ENCODE measurements at regions not wholly inside any gene's neighbourhood (a gene's known extent, or its start where the extent isn't known, plus 50 kb on each side); places are given as distances from the start of the nearest gene placed in this dataset.

DNA sequence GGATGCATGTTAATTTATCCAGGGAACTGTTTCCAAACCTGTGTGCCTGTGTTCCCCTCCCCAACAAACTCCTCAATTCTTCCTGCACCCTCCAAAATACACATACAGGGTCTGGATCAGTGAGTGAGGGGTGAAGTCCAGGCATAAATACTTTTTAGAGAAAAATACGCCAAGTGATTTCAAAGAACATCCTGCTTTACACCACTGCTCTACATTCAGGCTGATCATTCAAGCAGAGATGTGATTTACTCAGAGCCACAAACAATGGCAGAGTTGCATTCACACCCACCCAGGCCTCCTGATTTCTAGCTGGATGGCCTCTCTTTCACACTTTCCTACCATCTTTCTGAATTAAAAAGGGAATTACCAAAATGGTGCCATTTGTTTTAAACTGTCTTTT, 289.5 kb upstream of the SLC14A2 start:
- H3K4me1 ChIP-seq (ENCODE audit: control insufficient read depth, extremely low read depth, insufficient read depth, low read length), result peaks cover 6% of the 10 kb centered on the region
- TF ChIP-seq EZH2 (IDR thresholded peaks at IDR 0.05; ENCODE audit: low read length), result no peak
- no peak for TF ChIP-seq CTCF (optimal IDR thresholded peaks at IDR 0.05 in 1 of 3, IDR thresholded peaks at IDR 0.05 in 1 of 3, conservative IDR thresholded peaks at IDR 0.05 in 1 of 3; ENCODE audit: extremely low read depth in 1 of 3, insufficient read depth in 2 of 3, low read length in 3 of 3)
- no peak overlapping the region for H3K27ac ChIP-seq (ENCODE audit: control insufficient read depth, insufficient read depth, low read length)
- no peaks in the 10 kb centered on the region for H3K36me3 ChIP-seq (ENCODE audit: control insufficient read depth in 2 of 2, extremely low read depth in 1 of 2, insufficient read depth in 2 of 2, low read length in 2 of 2)
- H3K9ac ChIP-seq (ENCODE audit: control insufficient read depth, extremely low read depth, insufficient read depth, low read length), result no peak overlapping the region
- no peaks in the 10 kb centered on the region for H3K9me3 ChIP-seq (ENCODE audit: control insufficient read depth, low read depth, low read length)
- no peak overlapping the region for H3K4me2 ChIP-seq (ENCODE audit: control insufficient read depth, extremely low read depth, insufficient read depth, low read depth, low read length)
- no peaks in the 10 kb centered on the region for H3K9me1 ChIP-seq (ENCODE audit: control insufficient read depth, extremely low read depth, insufficient read depth, low read length)
- no peak overlapping the region for H3K4me3 ChIP-seq (ENCODE audit: control insufficient read depth in 2 of 3, extremely low read depth in 1 of 3, insufficient read depth in 2 of 3, low read depth in 1 of 3, low read length in 3 of 3)
- DNase-seq (ENCODE audit: low read depth, low spot score), result no peak
- dilution Hi-C loops (cut with MboI; ENCODE audit: extremely low pct_ligation_motif_present, low sequenced_read_pairs), result no loop called here
- H2AFZ ChIP-seq (ENCODE audit: control insufficient read depth, low read length), result no peak overlapping the region
- no peak for FAIRE-seq
- no peaks in the 10 kb centered on the region for H3K79me2 ChIP-seq (ENCODE audit: control insufficient read depth, insufficient read depth, low read length)
- H3K27me3 ChIP-seq (ENCODE audit: control insufficient read depth, extremely low read depth, insufficient read depth, low read length), result no peaks in the 10 kb centered on the region
- no peaks in the 10 kb centered on the region for H4K20me1 ChIP-seq (ENCODE audit: control insufficient read depth, extremely low read depth, insufficient read depth, low read length)

DNA sequence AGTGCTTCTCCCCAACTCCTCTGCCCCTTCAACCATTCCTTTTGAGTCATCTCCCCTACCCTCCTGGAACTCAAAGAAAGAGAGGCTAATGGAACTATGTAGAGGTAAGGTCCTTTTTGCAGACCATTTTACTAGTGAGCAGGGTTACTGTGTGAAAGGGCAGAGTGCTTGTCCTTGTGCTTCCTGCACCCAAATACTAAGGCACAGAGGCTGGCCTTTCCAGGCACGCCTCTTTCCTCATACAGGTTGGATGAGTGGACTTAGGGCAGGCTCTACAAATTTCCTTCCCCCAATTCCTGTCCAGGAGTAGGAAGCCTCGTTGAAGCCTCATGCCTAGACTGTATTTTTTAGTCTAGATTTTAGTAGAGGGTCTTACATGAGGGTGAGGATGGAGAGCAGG, 288.8 kb upstream of the SLC14A2 start:
- no peaks in the 10 kb centered on the region for H3K27me3 ChIP-seq (ENCODE audit: control insufficient read depth, extremely low read depth, insufficient read depth, low read length)
- no peak for FAIRE-seq
- no peaks in the 10 kb centered on the region for H3K9me1 ChIP-seq (ENCODE audit: control insufficient read depth, extremely low read depth, insufficient read depth, low read length)
- no peak overlapping the region for H2AFZ ChIP-seq (ENCODE audit: control insufficient read depth, low read length)
- DNase-seq (ENCODE audit: low read depth, low spot score), result no peak
- no peaks in the 10 kb centered on the region for H3K79me2 ChIP-seq (ENCODE audit: control insufficient read depth, insufficient read depth, low read length)
- H3K4me2 ChIP-seq (ENCODE audit: control insufficient read depth, extremely low read depth, insufficient read depth, low read depth, low read length), result no peak overlapping the region
- TF ChIP-seq CTCF (optimal IDR thresholded peaks at IDR 0.05 in 1 of 3, IDR thresholded peaks at IDR 0.05 in 1 of 3, conservative IDR thresholded peaks at IDR 0.05 in 1 of 3; ENCODE audit: extremely low read depth in 1 of 3, insufficient read depth in 2 of 3, low read length in 3 of 3) (no peak), EZH2 (IDR thresholded peaks at IDR 0.05; ENCODE audit: low read length) (no peak)
- H3K4me3 ChIP-seq (ENCODE audit: control insufficient read depth in 2 of 3, extremely low read depth in 1 of 3, insufficient read depth in 2 of 3, low read depth in 1 of 3, low read length in 3 of 3), result no peak overlapping the region
- H3K36me3 ChIP-seq (ENCODE audit: control insufficient read depth in 2 of 2, extremely low read depth in 1 of 2, insufficient read depth in 2 of 2, low read length in 2 of 2), result no peaks in the 10 kb centered on the region
- H3K27ac ChIP-seq (ENCODE audit: control insufficient read depth, insufficient read depth, low read length), result no peak overlapping the region
- no peak overlapping the region for H3K9ac ChIP-seq (ENCODE audit: control insufficient read depth, extremely low read depth, insufficient read depth, low read length)
- no peaks in the 10 kb centered on the region for H4K20me1 ChIP-seq (ENCODE audit: control insufficient read depth, extremely low read depth, insufficient read depth, low read length)
- H3K4me1 ChIP-seq (ENCODE audit: control insufficient read depth, extremely low read depth, insufficient read depth, low read length), result peaks cover 6% of the 10 kb centered on the region
- no peaks in the 10 kb centered on the region for H3K9me3 ChIP-seq (ENCODE audit: control insufficient read depth, low read depth, low read length)
- dilution Hi-C loops (cut with MboI; ENCODE audit: extremely low pct_ligation_motif_present, low sequenced_read_pairs), result no loop called here
